ENCODE measurements at regions not wholly inside any gene's neighbourhood (a gene's known extent, or its start where the extent isn't known, plus 50 kb on each side); places are given as distances from the start of the nearest gene placed in this dataset.

DNA sequence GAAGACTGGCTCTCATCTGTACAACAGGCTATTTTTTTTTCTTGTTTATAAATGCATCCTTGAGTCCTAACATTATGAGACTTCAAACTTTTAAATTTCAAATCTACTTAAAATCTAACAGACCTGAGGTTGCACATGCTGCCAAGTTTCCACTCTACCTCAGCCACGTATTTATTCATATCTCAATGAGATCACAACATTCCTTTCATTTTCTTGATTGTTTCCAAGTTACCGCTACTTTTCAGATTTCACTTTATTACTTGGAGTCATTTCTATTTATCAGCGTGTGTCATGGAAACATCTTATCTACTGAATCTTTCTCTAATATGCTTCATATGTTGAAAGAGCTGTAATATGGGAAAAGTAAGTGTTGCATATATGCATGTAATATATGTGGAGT is 1257.5 kb upstream of the ATXN8OS start:
- TF ChIP-seq, protein P1, sequence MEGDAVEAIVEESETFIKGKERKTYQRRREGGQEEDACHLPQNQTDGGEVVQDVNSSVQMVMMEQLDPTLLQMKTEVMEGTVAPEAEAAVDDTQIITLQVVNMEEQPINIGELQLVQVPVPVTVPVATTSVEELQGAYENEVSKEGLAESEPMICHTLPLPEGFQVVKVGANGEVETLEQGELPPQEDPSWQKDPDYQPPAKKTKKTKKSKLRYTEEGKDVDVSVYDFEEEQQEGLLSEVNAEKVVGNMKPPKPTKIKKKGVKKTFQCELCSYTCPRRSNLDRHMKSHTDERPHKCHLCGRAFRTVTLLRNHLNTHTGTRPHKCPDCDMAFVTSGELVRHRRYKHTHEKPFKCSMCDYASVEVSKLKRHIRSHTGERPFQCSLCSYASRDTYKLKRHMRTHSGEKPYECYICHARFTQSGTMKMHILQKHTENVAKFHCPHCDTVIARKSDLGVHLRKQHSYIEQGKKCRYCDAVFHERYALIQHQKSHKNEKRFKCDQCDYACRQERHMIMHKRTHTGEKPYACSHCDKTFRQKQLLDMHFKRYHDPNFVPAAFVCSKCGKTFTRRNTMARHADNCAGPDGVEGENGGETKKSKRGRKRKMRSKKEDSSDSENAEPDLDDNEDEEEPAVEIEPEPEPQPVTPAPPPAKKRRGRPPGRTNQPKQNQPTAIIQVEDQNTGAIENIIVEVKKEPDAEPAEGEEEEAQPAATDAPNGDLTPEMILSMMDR (IDR thresholded peaks at IDR 0.05; ENCODE audit: low read depth, low read length) = no peak
- TF ChIP-seq, protein P2, sequence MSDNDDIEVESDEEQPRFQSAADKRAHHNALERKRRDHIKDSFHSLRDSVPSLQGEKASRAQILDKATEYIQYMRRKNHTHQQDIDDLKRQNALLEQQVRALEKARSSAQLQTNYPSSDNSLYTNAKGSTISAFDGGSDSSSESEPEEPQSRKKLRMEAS (IDR thresholded peaks at IDR 0.05; ENCODE audit: low read depth, low read length) = no peak
